NCI-H128 (cell line): ENCODE measurements at regions not wholly inside any gene's neighbourhood (a gene's known extent, or its start where the extent isn't known, plus 50 kb on each side); places are given as distances from the start of the nearest gene placed in this dataset.
"Not testable (repeated sequence)": the region's sequence is repeated elsewhere in the genome, so short reads cannot be mapped to it uniquely, and the experiment has no call there.

ENCODE experiments used
- DNase-seq: peaks from one replicate; lab custom pipeline; 2025; ENCODE audit not compliant: unreplicated experiment; lab: John Stamatoyannopoulos, UW

GRCh38 chr3:153268564-153269279 lies 106.7 kb downstream of the RAP2B start:
- no peak for DNase-seq

DNA sequence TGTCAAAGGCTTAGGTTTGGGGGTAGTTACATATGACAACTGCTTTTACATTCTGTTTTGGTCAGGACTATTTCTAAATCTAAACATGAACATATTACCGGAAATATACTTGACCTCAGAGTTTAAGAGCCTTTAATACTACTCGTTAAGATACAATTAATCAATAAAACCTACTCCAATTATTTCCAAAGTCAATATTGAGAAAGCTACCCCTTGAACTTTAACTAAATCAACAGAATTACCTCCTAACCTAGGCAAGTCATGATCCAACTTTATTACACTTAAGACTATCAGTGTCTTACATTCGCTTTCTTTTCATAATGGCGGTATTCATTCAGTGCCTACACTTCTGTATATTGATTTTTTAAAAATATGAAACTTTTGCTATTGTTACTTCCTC lies 107.7 kb downstream of the RAP2B start:
- no peak for DNase-seq

- DNase-seq, result no peak
Observed at GRCh38 chr3:153273217-153273616, 111.2 kb downstream of the RAP2B start.

- no peak for DNase-seq
Observed at GRCh38 chr3:153273767-153274435, 111.9 kb downstream of the RAP2B start.

GRCh38 chr3:153274561-153274960 lies 112.5 kb downstream of the RAP2B start:
- DNase-seq, result no peak

DNA sequence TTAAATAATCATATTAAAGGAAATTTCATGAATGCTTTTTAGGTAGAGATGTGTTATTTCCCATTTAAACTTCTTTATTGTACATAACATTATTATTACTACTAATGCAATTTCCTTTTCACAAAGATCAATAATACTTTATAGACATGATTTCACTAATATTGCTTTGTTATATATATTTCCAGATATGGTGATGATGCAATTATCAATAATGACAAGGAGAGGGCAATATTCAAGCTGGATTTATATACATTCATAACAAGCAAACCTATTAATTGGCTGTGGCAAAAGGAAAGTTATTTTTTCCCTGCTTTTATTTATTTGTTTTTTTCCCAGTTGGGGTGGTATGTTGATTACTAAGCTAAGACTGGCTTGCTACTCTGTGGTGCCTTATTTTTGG lies 113.5 kb downstream of the RAP2B start:
- DNase-seq, result no peak

DNA sequence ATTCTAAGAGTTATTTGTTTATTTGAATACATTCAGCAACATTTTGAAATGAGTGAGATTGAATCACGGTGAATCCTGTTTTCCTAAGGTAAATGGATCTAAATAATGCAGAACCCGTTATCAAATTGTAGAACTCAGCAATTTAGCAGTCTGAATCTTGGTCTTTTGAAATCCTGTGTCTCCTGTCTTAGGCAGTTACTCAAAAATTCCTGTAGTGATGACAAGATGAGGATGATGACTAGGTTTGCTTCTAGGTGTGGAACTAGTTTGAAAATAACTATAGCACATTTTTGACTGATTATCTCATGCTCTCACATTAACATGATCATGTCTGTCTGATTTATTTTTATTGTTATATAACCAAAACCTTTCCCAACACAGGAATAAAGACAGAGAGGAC lies 115.0 kb downstream of the RAP2B start:
- DNase-seq, result no peak

- DNase-seq, result not testable (repeated sequence)
Observed at GRCh38 chr3:153281236-153281997, 119.4 kb downstream of the RAP2B start.

GRCh38 chr3:153282355-153282754 lies 120.3 kb downstream of the RAP2B start:
- no peak for DNase-seq

- no peak for DNase-seq
Observed at GRCh38 chr3:153284282-153284938, 122.4 kb downstream of the RAP2B start.

DNA sequence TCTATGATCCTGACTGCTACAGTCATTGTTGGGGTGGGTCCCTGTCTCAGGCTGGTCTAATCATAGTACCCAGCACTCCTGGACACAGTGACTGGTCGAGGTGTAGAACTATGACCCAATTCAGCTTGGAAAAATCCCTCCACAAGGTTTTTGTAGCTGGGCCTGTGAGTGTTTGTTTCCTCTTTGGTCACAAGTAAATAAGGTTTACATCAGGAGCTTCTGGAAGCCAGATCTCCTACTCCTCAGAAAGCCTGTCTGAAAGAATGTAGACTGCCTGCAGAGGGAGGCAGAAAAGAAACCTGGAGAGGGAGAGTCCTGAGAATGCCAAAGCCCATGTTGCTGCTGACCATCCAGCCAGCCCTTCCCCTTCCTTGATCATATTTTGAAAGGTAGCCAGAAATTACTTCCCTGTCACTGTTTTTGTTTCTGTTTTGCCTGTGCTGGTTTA lies 123.2 kb downstream of the RAP2B start:
- DNase-seq, result no peak

- no peak for DNase-seq
Observed at GRCh38 chr3:153285982-153286381, 124.0 kb downstream of the RAP2B start.

DNA sequence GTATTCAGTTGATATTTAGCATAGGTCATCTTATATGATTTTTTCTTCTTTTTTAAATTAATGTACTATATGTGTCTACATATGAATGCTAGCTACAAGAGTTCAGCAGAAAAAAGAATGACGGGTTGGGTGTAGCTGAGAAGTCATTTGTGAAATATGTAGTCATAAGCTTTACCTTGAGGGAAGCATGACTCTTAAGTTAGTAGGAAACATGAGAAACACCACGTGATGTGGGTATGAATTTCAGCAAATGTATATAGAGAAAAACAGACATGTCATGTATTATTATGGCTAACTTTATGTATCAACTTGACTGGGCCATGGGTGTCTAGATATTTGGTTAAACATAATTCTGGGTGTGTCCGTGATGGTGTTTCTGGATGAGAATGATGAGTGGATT lies 125.0 kb downstream of the RAP2B start:
- DNase-seq, result no peak

GRCh38 chr3:153289334-153289808 lies 127.3 kb downstream of the RAP2B start:
- DNase-seq, result no peak

- DNase-seq, result no peak
Observed at GRCh38 chr3:153290268-153291015, 128.4 kb downstream of the RAP2B start.

DNA sequence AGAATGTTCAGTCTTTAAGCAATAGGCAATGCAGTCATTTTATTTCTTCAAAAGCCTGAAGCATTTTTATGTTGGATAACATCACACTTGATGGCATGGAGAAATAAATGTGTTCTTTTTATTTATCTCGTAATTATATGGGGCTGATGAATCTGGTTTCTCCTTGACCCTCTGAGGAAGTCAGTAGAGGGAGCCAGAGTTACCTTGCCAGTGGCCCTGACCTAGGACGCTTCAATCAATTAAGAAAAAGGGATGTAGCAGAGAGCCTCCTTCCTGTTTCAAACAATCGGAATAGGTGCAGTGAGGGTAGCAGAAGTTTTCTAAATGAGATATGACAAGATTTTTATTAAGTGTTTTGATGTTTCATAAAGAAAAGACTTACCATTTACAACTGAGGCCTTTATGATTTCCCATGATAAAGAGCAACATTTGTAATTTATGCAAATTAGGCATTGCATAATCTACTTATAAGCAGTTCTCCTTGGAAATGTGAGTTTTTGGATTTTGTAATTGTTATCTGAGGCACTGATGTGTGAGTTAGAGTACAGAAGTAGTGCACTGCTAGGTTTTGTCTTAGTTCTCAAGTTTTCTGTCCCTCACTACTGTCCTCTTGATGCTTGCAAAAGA lies 129.1 kb downstream of the RAP2B start:
- no peak for DNase-seq

GRCh38 chr3:153293265-153293664 lies 131.2 kb downstream of the RAP2B start:
- no peak for DNase-seq

DNA sequence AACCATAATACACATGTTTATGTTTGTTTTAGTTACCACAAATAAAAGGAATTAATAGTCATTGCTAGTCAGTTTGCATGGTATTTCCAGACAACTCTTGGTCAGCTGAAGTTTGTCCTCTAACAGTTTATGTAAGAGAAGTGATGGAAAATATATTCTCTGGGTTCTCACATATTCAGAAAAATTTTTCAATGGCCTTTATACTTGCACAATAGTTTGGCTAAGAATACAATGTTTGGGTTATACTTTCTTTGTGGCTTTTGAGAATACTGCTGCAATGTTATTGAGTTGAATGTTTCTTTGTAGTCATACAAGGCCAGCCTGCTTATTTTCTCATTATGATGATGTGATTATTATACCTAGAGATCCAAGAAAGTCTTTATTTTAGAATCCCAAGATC lies 133.9 kb downstream of the RAP2B start:
- no peak for DNase-seq

GRCh38 chr3:153305189-153305588 lies 143.2 kb downstream of the RAP2B start:
- DNase-seq, result no peak

GRCh38 chr3:153311541-153311940 lies 149.5 kb downstream of the RAP2B start:
- no peak for DNase-seq
